Fibroblast of the aortic adventitia (primary cell): ENCODE measurements at regions not wholly inside any gene's neighbourhood (a gene's known extent, or its start where the extent isn't known, plus 50 kb on each side); places are given as distances from the start of the nearest gene placed in this dataset.
A peak's percentile ranks its signal among the peaks of the same experiment; 100 is the strongest.
"Not testable (repeated sequence)": the region's sequence is repeated elsewhere in the genome, so short reads cannot be mapped to it uniquely, and the experiment has no call there.

Source experiments
- DNase-seq: peaks from one replicate; pipeline ENCODE4 v3.0.0-alpha.2; 2010; ENCODE audit warnings: low read depth
- H3K4me3 ChIP-seq: 2 replicates; pipeline ENCODE4 v1.5.1; 2011; ENCODE audit warnings: low read depth, mild to moderate bottlenecking, control low read depth, low read length, moderate library complexity
- CTCF ChIP-seq: IDR thresholded peaks from 2 replicates; pipeline ENCODE4 v1.5.1; 2011; ENCODE audit warnings: mild to moderate bottlenecking, low read length, control low read depth, inconsistent platforms; ENCODE audit not compliant: insufficient read depth

DNA sequence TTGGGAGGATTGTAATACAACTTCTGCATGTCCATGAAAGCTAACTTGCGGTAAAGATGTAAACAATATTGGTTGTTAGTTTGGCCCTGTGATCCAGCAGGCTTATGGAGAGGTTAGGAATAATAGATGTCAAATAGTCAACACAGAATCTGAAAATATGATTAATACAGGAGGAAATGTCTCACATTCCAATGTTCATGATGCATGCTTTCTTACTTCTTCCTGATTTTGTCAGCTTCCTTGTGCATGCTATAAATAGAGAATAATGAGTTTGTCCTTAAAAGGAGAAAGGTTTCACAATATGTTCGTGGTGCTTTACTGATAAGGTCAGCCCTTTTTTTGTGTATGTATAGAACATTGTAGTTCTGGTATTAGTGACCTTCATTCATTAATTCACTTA is 136.7 kb downstream of the MMUT start:
- TF ChIP-seq CTCF: no peak
- no peak overlapping the region for H3K4me3 ChIP-seq
- peak; percentile 86 for DNase-seq

GRCh38 chr6:49325891-49326290 is 137.2 kb downstream of the MMUT start:
- no peak for TF ChIP-seq CTCF
- H3K4me3 ChIP-seq: no peak overlapping the region
- peak; percentile 26 for DNase-seq

- H3K4me3 ChIP-seq: no peak overlapping the region
- DNase-seq: no peak
- TF ChIP-seq CTCF: no peak
These were observed 140.2 kb downstream of the MMUT start for GRCh38 chr6:49322861-49323260.

GRCh38 chr6:49321561-49322072 is 141.4 kb downstream of the MMUT start:
- no peak for TF ChIP-seq CTCF
- DNase-seq: peak; percentile 31
- H3K4me3 ChIP-seq: no peak overlapping the region

GRCh38 chr6:49305010-49305409 is 158.0 kb downstream of the MMUT start:
- DNase-seq: no peak
- TF ChIP-seq CTCF: no peak
- no peak overlapping the region for H3K4me3 ChIP-seq

- H3K4me3 ChIP-seq, DNase-seq: not testable (repeated sequence)
These were observed 158.7 kb downstream of the MMUT start for GRCh38 chr6:49304393-49304792.

GRCh38 chr6:49300911-49301310 is 162.1 kb downstream of the MMUT start:
- DNase-seq: no peak
- no peak for TF ChIP-seq CTCF
- H3K4me3 ChIP-seq: no peak overlapping the region
